Ishikawa (cell line): ENCODE measurements at regions not wholly inside any gene's neighbourhood (a gene's known extent, or its start where the extent isn't known, plus 50 kb on each side); places are given as distances from the start of the nearest gene placed in this dataset.

ENCODE experiments used
- RAD21 ChIP-seq: IDR thresholded peaks from 2 replicates; pipeline ENCODE4 v1.6.1; 2012; ENCODE audit warnings: low read depth
- YY1 ChIP-seq: IDR thresholded peaks from 2 replicates; pipeline ENCODE4 v1.6.1; 2012; ENCODE audit warnings: low read depth

GRCh38 chr3:63768386-63768785 is 50.7 kb upstream of the C3orf49 start:
- no peak for TF ChIP-seq RAD21
- TF ChIP-seq YY1 = no peak
